ENCODE measurements at regions not wholly inside any gene's neighbourhood (a gene's known extent, or its start where the extent isn't known, plus 50 kb on each side); places are given as distances from the start of the nearest gene placed in this dataset.

DNA sequence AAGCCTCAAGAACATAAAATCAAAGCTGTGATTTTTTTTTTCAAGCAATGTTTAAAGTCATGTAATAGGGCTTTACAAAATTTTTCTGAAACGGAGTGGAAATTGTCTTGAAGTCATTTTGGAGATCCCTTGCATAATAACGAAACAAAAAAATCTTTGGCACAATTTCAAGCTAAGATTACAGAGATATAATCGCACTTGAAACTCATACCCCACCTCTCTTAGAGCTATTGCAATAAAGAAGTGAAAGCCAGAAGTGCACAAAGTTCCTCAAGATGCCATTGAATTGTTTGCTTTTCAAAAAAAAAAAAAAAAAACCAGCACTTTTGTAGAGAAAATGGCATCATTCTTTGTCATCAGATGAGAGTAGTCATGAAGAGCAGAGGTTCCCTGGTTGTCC lies 152.3 kb downstream of the PAX3 start:
- no peak for DNase-seq

DNA sequence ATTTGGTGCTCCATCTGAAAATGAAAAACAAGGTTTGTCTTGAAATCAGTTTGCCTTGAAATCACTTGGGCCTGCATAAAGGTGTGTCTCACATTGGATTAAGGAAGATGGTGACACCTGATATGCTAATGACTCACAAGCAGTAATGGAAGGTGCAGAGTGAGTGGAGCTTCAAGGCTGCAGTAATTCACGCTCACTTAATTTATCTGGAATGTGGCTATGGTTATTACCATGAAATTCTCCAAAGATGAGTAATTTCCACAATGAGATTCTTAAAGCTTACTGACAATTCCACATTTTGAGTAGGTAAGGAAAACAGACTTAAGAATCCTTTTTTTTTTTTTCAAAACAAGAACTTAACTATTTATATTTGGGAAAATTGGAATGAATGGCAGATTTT lies 156.8 kb downstream of the PAX3 start:
- no peak for DNase-seq

DNA sequence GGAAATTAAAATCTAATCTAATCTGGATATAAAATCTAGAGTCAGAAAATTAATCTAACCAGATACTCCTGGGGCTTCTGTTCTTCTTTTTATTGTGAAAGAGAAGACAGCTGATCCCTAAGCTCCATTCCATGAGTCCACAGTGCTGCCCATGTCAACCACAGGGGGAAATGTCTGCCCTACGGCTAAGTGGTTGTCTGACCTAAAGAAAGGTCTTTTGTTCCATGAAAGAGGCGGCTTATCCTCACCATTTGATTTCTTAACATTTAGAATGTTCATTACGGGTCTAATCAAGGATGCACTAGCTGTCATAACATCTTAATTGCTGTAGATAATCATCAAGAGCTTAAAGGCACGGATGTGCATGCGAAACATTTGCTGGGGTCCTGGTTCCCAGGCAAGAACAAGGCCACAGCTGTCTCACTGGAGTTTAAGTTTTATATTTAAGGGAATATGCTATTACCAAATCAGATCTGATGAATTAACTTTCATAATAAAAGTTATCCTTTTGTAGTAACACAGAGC lies 162.6 kb downstream of the PAX3 start:
- DNase-seq: no peak

DNA sequence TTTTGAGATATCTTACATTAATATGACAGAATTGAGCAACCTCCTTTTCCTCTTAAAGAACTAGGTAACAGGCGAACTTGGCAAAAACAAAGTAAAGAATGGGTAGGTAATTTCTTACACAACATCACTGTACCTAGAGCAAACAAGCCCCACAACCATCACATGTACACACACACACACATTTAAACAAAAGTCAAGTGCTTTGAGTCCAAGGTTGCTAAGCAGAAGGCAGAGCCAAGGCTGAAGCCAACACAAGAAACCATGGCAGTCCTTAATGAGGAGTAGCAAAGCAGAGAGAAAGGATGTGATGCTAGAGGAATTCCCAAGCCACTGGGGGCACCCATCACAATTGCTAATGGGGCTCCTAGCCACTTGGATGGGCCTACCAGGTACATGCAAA lies 164.1 kb downstream of the PAX3 start:
- DNase-seq: no peak

DNA sequence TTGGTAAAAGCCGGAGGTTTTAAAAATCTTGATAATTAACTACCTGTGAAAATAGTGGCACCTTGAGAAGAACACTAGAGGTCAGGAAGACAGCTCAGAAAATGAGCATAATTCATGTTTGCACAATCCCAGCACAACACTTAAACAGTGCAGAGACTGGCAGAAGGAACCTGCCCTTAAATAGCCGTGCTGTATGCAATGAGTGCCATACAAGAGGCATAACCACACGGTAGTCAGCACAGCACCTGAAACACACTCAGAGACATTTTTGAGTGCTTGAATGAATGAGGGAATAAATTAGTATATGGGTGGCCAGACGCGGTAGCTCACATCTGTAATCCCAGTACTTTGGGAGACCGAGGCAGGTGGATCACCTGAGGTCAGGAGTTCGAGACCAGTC lies 164.9 kb downstream of the PAX3 start:
- no peak for DNase-seq

DNA sequence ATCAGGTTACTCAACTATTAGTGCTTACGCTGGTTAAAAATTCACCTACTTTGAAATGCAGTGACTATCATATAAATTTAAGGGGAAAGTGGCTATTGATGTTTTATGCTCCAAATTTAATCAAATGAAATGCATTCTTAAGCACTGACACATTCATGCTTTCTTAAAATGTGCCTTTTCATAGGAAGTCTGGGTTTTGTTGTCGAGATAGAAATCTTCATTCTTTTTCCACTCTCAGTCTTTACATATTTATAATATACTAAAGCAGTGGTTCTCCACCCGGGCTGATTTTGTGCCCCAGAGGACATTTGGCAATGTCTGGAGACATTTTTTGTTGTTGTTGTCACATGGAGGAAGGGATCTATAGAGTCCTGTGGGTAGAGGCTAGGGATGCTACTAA lies 167.9 kb downstream of the PAX3 start:
- DNase-seq: no peak

DNA sequence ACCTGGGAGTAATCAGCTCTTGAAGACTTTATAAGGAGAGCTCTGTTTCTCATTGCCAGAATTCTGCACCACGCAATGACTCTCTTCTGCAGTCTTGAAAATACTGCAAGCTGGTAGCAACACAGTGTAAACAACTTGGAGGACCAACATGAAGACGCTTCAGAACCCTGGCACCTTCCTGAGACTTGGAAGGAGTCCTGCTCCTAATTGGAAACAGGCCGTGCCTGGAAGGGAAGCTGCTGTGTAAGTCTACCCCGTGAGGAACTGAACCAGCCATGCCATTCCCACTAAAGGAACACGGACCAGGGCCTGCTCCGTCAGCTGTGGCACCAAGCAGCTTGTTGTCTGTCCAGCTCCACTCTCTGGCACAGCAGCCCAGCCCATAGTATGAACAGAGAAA lies 171.1 kb downstream of the PAX3 start:
- DNase-seq: no peak

DNA sequence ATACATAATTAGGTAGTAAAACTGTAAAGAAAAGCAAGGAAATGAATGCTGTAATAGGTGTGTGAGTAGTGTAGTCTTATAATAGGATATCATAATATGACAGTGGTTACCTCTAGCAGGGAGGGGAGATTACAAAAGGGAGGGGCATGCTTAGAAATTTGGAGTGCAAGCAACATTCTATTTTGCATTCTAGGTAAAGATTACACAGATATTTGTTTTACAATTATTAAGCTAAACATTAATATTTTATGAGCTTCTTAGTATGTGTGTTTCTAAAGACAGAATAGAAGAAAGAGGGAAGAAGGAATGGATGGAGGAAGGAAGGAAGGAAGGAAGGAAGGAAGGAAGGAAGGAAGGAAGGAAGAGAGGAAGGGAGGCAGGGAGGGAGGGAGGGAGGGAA lies 177.9 kb downstream of the PAX3 start:
- DNase-seq: no peak

DNA sequence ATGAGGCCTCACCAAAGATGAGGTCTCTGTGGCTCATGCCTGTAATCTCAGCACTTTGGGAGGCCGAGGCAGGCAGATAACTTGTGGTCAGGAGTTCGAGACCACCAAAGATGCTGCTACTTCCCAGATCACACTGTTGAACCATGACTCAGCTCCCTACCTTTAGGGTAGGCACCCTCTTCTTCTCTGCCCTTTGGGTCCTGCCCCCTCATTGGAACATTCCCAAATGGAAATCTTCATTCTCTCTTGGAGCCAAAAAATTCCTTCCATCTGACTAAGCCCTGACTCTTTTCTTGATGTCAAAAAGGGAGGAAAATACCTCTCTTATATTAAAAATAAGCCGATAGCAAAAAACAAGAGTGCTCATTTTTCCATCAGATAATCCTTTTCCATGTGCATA lies 183.5 kb downstream of the PAX3 start:
- no peak for DNase-seq

DNA sequence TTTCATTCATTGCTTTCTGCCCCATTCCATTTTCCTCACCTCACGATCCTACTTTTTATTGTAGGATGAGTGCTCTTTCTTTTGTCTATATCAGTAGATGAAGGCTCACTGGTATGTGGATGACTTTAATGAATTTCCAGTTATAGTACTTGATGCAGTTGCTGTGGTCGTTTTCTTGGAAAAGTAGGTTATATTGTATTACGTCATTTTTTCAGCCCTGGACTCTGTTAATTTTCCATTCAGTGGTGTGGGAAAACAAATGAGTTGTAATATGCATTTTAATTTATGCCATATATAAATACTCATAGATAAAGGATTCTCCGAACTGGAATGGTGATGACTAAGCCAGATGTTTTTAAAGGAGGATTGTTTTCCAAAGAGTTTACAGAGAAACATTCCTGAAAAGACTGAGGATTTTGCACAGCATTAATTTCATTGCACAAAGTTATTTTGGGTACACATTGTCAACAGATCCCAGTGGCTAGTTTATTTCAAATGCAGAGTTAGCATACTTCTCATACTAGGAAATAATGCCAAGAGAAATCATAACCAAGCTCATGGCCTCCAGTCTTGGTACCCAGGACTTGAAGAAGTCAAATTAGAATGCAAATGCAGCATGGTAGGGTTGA lies 189.7 kb downstream of the PAX3 start:
- DNase-seq: no peak

DNA sequence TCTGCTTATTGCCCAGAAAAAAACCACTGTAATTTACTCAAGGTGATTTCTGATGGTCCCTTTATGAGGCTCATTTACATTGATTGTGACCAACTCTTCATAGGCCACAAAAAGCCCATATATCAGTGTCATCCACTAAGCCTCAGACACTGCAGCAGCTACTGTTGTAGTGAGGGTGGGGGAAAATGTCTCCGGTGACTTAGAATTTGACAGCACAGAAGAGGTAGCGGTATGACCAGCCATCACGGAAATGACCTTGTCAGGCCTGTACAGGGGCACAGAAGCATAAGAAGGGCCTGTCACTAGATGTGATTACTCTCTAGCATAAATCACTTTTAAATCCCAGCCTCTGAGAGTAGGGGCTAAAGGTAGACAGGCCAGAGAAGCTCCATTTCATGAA lies 190.3 kb downstream of the PAX3 start:
- DNase-seq: no peak

DNA sequence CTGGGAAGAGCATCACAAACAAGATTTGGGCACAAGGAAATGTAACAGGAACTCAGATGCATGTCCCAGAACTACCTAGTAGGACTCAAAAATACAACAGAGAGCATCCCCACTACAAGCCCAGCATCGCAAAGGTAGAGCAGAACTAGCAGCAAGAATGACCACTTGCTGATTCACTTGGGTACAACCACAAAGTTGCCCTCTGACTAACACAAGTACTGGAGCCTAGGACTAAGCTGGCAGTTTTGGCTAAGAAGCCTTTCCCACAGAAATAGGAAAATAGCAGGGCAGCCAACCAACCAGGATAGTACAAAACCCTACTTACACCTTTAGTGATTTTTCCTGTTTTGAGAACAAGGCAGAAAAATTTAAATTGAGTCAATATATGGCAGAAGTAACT lies 193.8 kb downstream of the PAX3 start:
- DNase-seq: no peak

DNA sequence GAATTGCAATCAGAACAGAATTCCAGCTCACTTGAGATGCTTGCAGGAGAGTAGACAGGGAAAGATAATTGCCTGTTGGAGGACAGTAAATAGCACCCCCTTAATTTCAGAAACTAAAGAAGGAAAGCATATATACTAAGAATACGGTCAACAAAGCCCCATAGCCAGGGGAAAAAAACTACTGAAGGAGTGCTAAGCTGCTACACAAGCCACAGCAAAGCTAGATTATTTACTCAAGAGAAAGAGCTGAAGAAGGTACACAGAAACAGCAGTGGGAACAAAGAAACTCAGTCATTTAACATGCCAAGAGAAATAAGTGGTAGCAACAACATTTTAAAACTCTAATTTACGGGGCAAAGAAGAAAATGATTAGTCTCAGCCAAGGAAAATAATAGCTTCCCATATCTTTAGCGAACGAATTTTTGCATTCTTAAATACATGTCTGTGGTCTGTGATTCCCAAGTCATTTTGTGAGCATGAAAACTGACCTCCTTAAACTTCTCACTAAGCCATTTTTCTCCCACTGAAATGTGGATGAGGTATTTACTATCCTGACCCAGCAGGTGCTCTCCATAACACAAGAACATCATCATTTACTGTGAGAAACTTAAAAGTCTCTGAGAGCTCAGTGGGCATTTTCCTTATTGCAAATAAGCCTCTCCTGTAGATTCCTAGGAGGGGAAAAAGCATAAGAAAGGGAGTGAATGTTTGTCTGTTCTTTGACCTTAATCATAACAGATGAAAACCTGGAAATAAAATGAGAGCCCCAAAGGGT lies 196.0 kb downstream of the PAX3 start:
- DNase-seq: peak; percentile 67

DNA sequence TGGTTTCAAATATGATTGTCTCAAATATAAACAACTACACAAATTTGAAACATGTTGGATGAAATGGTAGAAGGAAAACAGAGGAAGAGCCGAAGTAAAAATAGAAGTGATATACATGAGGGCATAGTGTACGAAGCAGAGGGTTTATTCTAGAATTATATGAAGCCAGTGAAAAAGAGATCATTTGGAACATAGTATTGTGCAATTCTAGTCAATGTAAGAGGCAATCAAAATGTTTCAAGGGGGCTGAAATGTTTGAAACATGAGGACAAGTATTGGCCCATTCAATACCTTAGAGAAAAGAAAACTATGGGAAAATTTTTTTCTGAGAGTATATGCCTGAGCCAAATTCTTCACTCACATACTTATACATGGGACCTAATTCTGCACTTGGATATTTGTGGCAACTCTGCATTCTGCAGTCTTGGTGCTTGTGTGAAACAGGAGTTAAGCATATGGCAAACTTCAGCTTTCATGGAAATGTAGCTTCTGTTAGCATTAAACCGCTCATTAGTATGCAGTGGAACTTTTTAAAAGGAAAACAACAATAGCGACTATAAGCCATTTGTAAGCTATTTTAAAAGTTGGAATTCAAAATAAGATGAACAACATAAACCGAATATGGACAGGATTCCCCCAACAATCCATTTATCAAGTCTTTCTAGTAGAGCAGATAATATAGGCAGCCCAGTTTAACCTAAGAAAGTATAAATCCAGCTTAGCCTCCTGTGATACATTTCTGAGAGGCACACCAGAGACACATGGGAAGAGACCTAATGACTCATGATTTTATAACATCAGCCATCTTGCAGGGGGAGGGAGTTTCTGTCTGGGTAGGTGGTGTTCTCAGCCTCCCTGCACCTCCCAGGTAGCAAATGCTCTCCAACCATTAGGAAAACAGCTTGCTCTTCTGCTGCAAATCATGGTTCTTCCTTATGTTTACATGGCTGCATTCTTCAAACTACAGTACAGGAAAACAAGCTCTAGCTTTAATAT lies 197.8 kb downstream of the PAX3 start:
- DNase-seq: no peak

DNA sequence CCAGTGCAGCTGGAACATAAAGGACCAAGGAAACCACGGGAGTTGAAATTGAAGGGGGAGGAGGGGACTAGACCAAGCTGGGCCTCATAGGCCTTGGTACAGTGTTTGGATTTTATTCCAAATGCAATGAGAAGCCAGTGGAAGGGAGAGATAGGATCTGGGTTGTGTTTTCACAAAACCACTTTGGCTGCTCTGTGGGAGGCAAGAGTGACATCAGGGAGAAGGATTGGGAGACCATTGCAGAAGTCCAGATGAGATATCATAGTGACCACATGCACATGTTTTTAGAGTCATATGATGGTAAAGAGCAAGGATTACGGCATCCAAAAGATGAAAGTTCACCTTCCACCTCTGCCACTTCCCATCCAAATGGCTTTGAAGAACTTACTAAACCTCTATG lies 210.2 kb downstream of the PAX3 start:
- DNase-seq: no peak

DNA sequence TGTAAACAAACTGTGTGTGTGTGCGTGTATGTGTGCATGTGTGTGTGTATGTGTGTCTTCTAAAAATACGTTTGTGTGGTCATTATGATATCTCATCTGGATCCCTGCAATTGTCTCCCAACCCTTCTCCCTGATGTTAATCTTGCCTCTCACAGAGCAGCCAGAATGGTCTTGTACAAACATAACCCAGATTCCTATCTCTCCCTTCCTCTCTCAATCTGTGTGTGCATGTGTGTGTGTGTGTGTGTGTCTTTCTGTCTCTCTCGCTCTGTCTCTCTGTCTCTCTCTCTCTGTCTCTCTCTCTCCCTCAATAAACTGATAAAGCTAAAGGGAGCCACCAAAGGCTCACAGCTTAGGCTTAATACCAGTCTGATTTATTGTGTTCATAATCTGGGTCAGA lies 210.8 kb downstream of the PAX3 start:
- no peak for DNase-seq

DNA sequence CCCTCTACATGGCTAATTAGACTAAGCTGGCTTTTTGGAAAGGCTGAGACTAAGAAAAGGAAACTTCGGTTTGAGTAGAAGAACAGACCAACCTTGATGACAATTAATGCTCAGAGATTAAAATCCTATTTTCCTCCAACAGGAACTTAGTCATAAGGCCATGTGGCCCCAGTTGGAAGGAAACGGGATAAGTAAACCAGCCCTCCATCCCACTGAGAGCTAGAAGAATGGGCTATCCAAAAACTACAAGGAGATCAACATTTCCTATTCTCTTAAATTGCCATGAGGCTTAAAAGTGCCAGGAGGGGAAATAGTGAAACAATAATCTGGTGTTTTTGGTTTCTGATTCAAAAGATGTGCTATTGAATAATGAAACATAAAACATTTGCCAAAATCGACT lies 216.6 kb downstream of the PAX3 start:
- DNase-seq: no peak

DNA sequence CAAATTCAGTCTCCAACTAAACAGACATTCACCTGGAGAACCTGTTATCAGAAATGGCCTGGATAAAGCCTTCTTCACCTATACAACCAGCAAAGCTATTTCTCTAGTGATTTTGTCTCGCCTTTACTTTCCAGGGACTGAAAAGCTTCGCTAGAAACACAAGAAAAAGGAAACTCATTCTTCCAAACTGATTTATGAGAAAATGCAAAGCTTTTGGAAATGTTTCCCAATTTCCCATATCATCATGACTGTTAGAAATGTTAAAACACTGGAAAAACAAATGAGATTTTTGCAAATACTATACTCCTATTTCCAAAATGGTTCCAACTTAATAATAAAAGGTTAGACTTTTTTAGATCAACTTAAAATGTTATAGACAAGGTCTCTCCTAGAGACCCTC lies 218.7 kb downstream of the PAX3 start:
- DNase-seq: no peak

DNA sequence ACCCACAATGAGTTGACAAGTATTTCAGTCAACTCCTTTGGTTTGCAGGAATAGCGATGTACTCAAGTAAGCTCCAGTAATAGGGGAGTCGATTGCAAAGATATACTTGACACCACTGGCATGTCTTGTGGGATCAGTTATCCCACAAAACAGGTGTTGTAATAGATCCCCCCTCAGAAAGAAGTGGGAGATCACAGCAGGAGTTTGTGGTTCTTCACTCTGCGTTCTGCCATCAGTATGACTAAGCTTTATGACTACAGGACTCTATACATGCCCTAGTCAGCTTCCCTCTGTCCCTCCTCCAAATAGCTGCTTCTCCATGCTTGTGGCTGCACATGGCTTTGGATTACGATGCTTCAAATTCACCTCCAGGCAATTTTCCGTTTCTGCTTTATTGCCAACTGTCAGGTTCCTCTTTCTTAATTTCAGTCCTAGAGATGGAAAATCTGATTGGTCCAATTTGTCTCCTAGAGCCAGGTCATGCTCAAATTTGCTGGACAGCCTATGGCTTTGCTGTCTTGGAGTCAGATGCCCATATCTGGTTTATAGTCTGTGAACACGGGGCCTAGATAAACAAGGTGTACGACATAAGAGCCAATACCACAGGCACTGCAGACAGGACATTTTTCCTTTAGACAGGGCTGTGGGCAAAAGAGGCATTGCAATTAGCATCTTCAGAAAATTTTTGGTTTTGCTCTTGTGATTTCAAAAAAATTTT lies 221.7 kb downstream of the PAX3 start:
- DNase-seq: no peak

DNA sequence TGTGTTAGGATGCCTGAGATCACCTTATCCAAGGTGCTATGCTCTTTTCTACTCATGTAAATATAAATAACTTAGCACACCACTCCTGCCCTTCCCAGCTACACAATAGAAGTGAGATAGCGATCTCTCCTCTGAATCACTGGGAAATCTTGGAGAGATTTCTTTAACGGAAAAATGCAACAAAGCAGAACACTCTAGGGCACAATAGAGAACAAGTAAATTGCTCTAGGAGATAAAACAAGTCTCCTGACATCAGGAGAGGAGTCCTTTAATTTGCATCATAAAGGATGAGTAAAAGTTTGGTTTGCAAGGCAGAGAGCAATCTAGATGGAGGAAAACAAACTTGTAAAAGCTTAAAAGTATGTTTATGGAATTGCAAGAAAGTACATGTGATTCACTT lies 224.1 kb downstream of the PAX3 start:
- DNase-seq: no peak

DNA sequence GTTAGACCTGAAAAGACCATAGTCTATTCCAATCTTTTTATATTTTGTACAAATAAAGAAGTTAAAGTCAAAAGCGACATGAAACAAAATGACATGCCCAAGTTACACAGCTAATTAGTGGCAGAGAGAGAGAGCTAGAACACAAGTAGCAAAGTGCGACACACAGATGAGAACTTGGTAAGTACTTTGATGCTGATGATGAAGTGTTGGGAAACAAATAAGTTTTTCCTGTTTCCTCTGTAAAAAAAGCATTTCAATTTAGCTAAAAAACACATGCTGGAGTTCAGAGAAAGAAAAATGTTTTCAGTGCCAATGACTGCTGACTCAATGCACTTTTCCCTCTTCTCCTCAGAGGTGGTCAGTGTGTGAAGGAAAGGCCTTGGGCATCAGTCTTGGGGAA lies 226.9 kb downstream of the PAX3 start:
- no peak for DNase-seq

DNA sequence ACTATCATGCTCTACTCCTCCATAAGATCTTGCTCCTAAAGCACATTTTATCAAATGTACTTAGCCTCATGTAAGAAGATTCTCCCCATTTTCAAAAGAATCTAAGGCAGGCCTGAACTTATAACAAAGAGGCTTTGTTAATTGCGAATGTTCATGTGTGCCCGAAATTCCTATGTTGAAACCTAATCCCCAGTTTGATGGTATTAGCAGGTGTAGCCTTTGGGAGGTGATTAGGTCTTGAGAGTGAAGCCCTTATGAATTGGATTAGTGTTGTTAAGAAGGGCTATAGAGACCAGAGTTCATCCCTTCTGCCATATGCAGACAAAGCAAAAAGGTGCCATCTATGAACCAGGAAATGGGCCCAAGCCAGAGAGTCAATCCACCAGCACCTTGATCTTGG lies 234.5 kb downstream of the PAX3 start:
- DNase-seq: no peak
